T-helper 1 cell treated with Interleukin-12 subunit alpha and Interleukin-12 subunit beta and Interleukin-4 antibody, amounts not matched to agents 30 μg/mL and 1 μg/mL, for 36 hours (primary cell): ENCODE measurements at regions not wholly inside any gene's neighbourhood (a gene's known extent, or its start where the extent isn't known, plus 50 kb on each side); places are given as distances from the start of the nearest gene placed in this dataset.
"Not testable (repeated sequence)": the region's sequence is repeated elsewhere in the genome, so short reads cannot be mapped to it uniquely, and the experiment has no call there.

ENCODE experiments used
- H3K27ac Mint-ChIP-seq: one replicate; pipeline ENCODE4 v1.8.0; 2021; ENCODE audit warnings: mild to moderate bottlenecking, mixed read lengths
- H3K27me3 Mint-ChIP-seq: one replicate; pipeline ENCODE4 v1.8.0; 2021; ENCODE audit warnings: low read depth, mixed read lengths
- H3K36me3 Mint-ChIP-seq: one replicate; pipeline ENCODE4 v1.8.0; 2021; ENCODE audit warnings: low read depth, mixed read lengths
- H3K4me1 Mint-ChIP-seq: one replicate; pipeline ENCODE4 v1.8.0; 2021; ENCODE audit warnings: low read depth, mixed read lengths
- H3K4me3 Mint-ChIP-seq: one replicate; pipeline ENCODE4 v1.8.0; 2021; ENCODE audit warnings: mild to moderate bottlenecking, moderate library complexity, mixed read lengths
- H3K9me3 Mint-ChIP-seq: one replicate; pipeline ENCODE4 v1.8.0; 2021; ENCODE audit warnings: mixed read lengths

GRCh38 chr10:14439451-14440259 is 108.9 kb upstream of the FRMD4A start:
- no peaks in the 10 kb centered on the region for H3K36me3 Mint-ChIP-seq
- peaks cover 8% of the 10 kb centered on the region for H3K27me3 Mint-ChIP-seq
- no peak overlapping the region for H3K27ac Mint-ChIP-seq
- no peaks in the 10 kb centered on the region for H3K9me3 Mint-ChIP-seq
- no peak overlapping the region for H3K4me3 Mint-ChIP-seq
- H3K4me1 Mint-ChIP-seq, result no peaks in the 10 kb centered on the region

GRCh38 chr10:14438576-14438975 is 107.9 kb upstream of the FRMD4A start:
- Mint-ChIP-seq H3K27ac (no peak overlapping the region), H3K27me3 (peaks cover 7% of the 10 kb centered on the region), H3K36me3 (no peaks in the 10 kb centered on the region), H3K4me3 (no peak overlapping the region), H3K9me3 (no peaks in the 10 kb centered on the region), H3K4me1 (no peaks in the 10 kb centered on the region)

- Mint-ChIP-seq H3K9me3 (no peaks in the 10 kb centered on the region), H3K4me3 (no peak overlapping the region), H3K4me1 (no peaks in the 10 kb centered on the region)
Observed at GRCh38 chr10:14438057-14438456, 107.3 kb upstream of the FRMD4A start.

GRCh38 chr10:14435976-14436632 is 105.4 kb upstream of the FRMD4A start:
- H3K27me3 Mint-ChIP-seq, result no peaks in the 10 kb centered on the region
- no peaks in the 10 kb centered on the region for H3K9me3 Mint-ChIP-seq
- H3K4me1 Mint-ChIP-seq, result no peaks in the 10 kb centered on the region

More at GRCh38 chr10:14438057-14438456, 107.3 kb upstream of the FRMD4A start:
- Mint-ChIP-seq H3K27ac (no peak overlapping the region), H3K27me3 (peaks cover 5% of the 10 kb centered on the region), H3K36me3 (no peaks in the 10 kb centered on the region)

GRCh38 chr10:14433147-14433546 is 102.4 kb upstream of the FRMD4A start:
- H3K9me3 Mint-ChIP-seq, result no peaks in the 10 kb centered on the region
- H3K27ac Mint-ChIP-seq, result no peak overlapping the region

More at GRCh38 chr10:14435976-14436632, 105.4 kb upstream of the FRMD4A start:
- Mint-ChIP-seq H3K27ac (no peak overlapping the region), H3K36me3 (no peaks in the 10 kb centered on the region), H3K4me3 (no peak overlapping the region)

GRCh38 chr10:14431868-14432267 is 101.1 kb upstream of the FRMD4A start:
- Mint-ChIP-seq H3K36me3 (no peaks in the 10 kb centered on the region), H3K4me1 (no peaks in the 10 kb centered on the region), H3K27me3 (peaks cover 6% of the 10 kb centered on the region), H3K9me3 (peaks cover 4% of the 10 kb centered on the region), H3K27ac (no peak overlapping the region), H3K4me3 (no peak overlapping the region)

More at GRCh38 chr10:14433147-14433546, 102.4 kb upstream of the FRMD4A start:
- H3K27me3 Mint-ChIP-seq, result peaks cover 3% of the 10 kb centered on the region
- H3K4me1 Mint-ChIP-seq, result no peaks in the 10 kb centered on the region
- H3K36me3 Mint-ChIP-seq, result no peaks in the 10 kb centered on the region
- H3K4me3 Mint-ChIP-seq, result no peak overlapping the region

GRCh38 chr10:14429043-14429700 is 98.4 kb upstream of the FRMD4A start:
- Mint-ChIP-seq H3K4me3 (no peak overlapping the region), H3K4me1 (no peaks in the 10 kb centered on the region), H3K27me3 (peaks cover 6% of the 10 kb centered on the region), H3K36me3 (no peaks in the 10 kb centered on the region), H3K27ac (no peak overlapping the region), H3K9me3 (peaks cover 4% of the 10 kb centered on the region)

GRCh38 chr10:14425034-14425433 is 94.3 kb upstream of the FRMD4A start:
- Mint-ChIP-seq H3K27ac (no peak overlapping the region), H3K9me3 (peaks cover 4% of the 10 kb centered on the region), H3K36me3 (no peaks in the 10 kb centered on the region), H3K4me1 (no peaks in the 10 kb centered on the region), H3K4me3 (no peak overlapping the region), H3K27me3 (peaks cover 17% of the 10 kb centered on the region)

- H3K4me3 Mint-ChIP-seq, result no peak overlapping the region
- peaks cover 4% of the 10 kb centered on the region for H3K9me3 Mint-ChIP-seq
- peaks cover 14% of the 10 kb centered on the region for H3K27me3 Mint-ChIP-seq
- H3K4me1 Mint-ChIP-seq, result no peaks in the 10 kb centered on the region
- H3K36me3 Mint-ChIP-seq, result no peaks in the 10 kb centered on the region
- H3K27ac Mint-ChIP-seq, result no peak overlapping the region
Observed at GRCh38 chr10:14423111-14423744, 92.5 kb upstream of the FRMD4A start.

GRCh38 chr10:14422431-14422830 is 91.7 kb upstream of the FRMD4A start:
- peaks cover under 1% of the 10 kb centered on the region for H3K9me3 Mint-ChIP-seq
- no peaks in the 10 kb centered on the region for H3K36me3 Mint-ChIP-seq
- no peak overlapping the region for H3K27ac Mint-ChIP-seq
- no peak overlapping the region for H3K4me3 Mint-ChIP-seq
- H3K27me3 Mint-ChIP-seq, result peaks cover 15% of the 10 kb centered on the region
- no peaks in the 10 kb centered on the region for H3K4me1 Mint-ChIP-seq

GRCh38 chr10:14421941-14422340 is 91.2 kb upstream of the FRMD4A start:
- H3K4me1 Mint-ChIP-seq, result no peaks in the 10 kb centered on the region
- no peaks in the 10 kb centered on the region for H3K36me3 Mint-ChIP-seq
- no peaks in the 10 kb centered on the region for H3K9me3 Mint-ChIP-seq
- no peak overlapping the region for H3K27ac Mint-ChIP-seq
- H3K4me3 Mint-ChIP-seq, result no peak overlapping the region
- peaks cover 19% of the 10 kb centered on the region for H3K27me3 Mint-ChIP-seq

- not testable (repeated sequence) for H3K9me3 Mint-ChIP-seq, H3K4me1 Mint-ChIP-seq, H3K4me3 Mint-ChIP-seq, H3K36me3 Mint-ChIP-seq, H3K27ac Mint-ChIP-seq
- peaks cover 33% of the 10 kb centered on the region for H3K27me3 Mint-ChIP-seq
Observed at GRCh38 chr10:14417336-14417735, 86.6 kb upstream of the FRMD4A start.

- Mint-ChIP-seq H3K4me1 (no peaks in the 10 kb centered on the region), H3K27ac (no peak overlapping the region)
Observed at GRCh38 chr10:14416308-14416700, 85.6 kb upstream of the FRMD4A start.

GRCh38 chr10:14415676-14416307 is 85.1 kb upstream of the FRMD4A start:
- Mint-ChIP-seq H3K27ac (no peak overlapping the region), H3K4me1 (peaks cover 1% of the 10 kb centered on the region), H3K4me3 (no peak overlapping the region), H3K36me3 (no peaks in the 10 kb centered on the region), H3K9me3 (peaks cover 3% of the 10 kb centered on the region), H3K27me3 (peaks cover 36% of the 10 kb centered on the region)

More at GRCh38 chr10:14416308-14416700, 85.6 kb upstream of the FRMD4A start:
- H3K36me3 Mint-ChIP-seq, result no peaks in the 10 kb centered on the region
- no peaks in the 10 kb centered on the region for H3K9me3 Mint-ChIP-seq
- no peak overlapping the region for H3K4me3 Mint-ChIP-seq
- peaks cover 34% of the 10 kb centered on the region for H3K27me3 Mint-ChIP-seq
